ENCODE measurements at regions not wholly inside any gene's neighbourhood (a gene's known extent, or its start where the extent isn't known, plus 50 kb on each side); places are given as distances from the start of the nearest gene placed in this dataset.

- TF ChIP-seq EZH2phosphoT487 (IDR thresholded peaks at IDR 0.05; ENCODE audit: low read length) (no peak), EZH2 (optimal IDR thresholded peaks at IDR 0.05; ENCODE audit: low read depth, low read length) (no peak)
- TF ChIP-seq, protein P1, sequence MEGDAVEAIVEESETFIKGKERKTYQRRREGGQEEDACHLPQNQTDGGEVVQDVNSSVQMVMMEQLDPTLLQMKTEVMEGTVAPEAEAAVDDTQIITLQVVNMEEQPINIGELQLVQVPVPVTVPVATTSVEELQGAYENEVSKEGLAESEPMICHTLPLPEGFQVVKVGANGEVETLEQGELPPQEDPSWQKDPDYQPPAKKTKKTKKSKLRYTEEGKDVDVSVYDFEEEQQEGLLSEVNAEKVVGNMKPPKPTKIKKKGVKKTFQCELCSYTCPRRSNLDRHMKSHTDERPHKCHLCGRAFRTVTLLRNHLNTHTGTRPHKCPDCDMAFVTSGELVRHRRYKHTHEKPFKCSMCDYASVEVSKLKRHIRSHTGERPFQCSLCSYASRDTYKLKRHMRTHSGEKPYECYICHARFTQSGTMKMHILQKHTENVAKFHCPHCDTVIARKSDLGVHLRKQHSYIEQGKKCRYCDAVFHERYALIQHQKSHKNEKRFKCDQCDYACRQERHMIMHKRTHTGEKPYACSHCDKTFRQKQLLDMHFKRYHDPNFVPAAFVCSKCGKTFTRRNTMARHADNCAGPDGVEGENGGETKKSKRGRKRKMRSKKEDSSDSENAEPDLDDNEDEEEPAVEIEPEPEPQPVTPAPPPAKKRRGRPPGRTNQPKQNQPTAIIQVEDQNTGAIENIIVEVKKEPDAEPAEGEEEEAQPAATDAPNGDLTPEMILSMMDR (IDR thresholded peaks at IDR 0.05; ENCODE audit: low read length): no peak
Observed at GRCh38 chrX:96481831-96482230, 202.8 kb upstream of the DIAPH2 start.

Measured in MM.1S (cell line).